NOMO-1 (cell line): ENCODE measurements at regions not wholly inside any gene's neighbourhood (a gene's known extent, or its start where the extent isn't known, plus 50 kb on each side); places are given as distances from the start of the nearest gene placed in this dataset.

Experiments used
- DNase-seq, 2 experiments: peaks; one replicate each; lab custom pipeline; 2025; ENCODE audit not compliant: unreplicated experiment in 2 of 2; lab: John Stamatoyannopoulos, UW

GRCh38 chr12:92583910-92584309 lies 118.9 kb upstream of the PLEKHG7 start:
- no peak for DNase-seq

GRCh38 chr12:92582893-92583292 lies 119.9 kb upstream of the PLEKHG7 start:
- no peak for DNase-seq

DNA sequence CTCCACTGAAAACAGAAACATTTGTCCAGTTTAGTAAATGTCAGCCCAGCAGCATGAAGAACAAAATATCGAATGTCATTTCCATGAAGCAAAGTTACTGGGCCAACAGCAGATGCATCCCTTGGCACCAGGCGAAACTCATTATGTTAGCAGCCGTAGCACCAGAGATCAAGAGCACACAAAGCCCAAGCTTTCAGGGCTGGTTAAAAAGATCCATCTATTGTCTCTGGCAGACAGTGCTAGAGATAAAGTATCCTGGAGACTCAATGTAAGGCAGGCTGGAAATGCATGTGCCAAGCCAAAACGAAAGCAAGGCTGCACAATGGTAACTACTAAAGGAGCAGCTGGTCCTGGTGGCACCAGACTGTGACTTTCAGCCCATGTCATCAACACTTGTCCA lies 120.3 kb upstream of the PLEKHG7 start:
- DNase-seq: no peak

DNA sequence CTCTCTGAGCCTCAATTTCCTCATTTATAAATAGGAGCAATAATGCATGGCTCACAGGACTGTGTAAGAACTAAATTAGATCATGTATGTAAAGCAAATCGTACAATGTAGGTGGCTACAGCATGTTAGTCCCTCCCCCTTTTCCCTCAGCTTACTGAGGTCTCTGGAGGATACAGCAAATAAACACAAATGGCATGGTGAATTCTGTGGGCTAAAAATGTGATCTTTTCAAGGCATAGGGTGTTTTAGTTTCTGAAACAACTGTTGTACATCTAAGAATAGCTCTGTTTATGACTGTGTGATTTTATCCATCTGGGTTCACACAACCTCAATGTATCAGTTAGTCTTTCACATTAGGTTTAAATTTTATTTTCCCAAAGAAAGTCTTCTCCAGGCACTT lies 121.2 kb upstream of the PLEKHG7 start:
- DNase-seq: peak in 1 of 2 experiments; percentile 32

- DNase-seq: peak; percentile 44 to 49
These were observed 127.7 kb upstream of the PLEKHG7 start for GRCh38 chr12:92574911-92575570.

DNA sequence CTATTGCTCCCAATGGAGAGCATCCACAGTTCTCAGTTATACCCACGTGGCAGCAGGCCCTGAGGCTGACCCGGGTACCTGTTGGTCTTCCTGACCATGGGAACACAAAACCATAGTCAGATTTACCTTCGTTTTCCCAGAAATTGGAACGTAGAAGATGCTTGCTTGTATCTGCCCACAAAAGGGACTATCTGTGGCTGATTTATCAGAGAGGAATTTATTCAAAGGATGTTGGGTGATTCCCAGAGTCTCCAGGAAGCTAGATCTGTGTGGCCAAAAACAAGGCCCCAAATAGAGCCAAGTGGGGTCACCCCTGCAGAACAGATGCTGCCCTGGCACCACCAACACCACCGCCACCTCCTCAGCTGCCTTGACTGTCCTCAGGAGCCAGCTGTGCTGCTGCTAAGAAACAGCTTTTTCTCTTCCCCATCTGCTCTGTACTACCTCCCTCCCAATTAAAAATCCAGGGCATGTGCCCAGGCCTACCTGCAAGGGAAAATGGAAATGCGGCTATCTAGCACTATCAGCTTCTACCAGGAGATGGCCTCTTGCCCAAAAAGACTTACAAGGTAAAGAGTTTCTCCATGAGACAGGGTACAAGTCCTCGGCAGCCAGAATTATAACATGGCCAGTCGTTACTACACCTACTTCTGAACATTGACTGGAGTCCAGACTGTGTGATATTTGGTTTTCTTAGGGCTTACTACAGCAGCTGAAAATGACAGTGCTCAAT lies 128.6 kb upstream of the PLEKHG7 start:
- no peak for DNase-seq

GRCh38 chr12:92573104-92573503 lies 129.7 kb upstream of the PLEKHG7 start:
- DNase-seq: no peak

- DNase-seq: no peak
These were observed 130.8 kb upstream of the PLEKHG7 start for GRCh38 chr12:92571844-92572543.

GRCh38 chr12:92571169-92571568 lies 131.6 kb upstream of the PLEKHG7 start:
- no peak for DNase-seq

DNA sequence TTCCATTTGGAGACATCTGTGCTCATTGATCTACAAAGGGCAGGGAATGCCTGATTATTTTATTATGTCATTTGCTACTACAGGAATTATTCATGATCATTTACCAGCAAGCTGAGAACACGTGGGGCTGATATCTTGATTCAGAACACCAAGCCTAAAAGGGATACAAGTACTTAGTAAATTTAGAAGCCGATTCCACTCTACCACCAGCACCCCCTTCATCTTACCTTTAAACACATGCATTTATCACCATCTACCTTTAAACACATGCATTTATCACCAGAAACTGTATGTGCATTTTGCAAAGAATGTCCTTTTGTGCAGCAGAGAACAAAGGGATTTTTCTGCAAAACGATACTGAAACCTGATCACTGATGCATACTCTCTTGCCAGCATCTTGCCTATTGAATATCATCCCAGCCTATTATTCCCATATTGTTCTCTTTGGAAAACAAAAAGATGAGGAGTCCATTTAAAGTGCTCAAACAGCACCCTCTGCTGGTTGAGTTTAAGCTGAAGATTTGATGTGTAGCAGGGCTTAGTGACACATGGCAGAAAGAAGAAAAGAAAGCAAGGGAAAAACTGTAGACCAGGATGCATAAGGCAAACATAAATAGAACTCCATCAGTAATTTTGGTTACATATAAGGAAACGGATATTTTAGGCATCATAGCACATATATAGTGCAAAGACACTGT lies 132.6 kb upstream of the PLEKHG7 start:
- peak; percentile 36 to 57 for DNase-seq

DNA sequence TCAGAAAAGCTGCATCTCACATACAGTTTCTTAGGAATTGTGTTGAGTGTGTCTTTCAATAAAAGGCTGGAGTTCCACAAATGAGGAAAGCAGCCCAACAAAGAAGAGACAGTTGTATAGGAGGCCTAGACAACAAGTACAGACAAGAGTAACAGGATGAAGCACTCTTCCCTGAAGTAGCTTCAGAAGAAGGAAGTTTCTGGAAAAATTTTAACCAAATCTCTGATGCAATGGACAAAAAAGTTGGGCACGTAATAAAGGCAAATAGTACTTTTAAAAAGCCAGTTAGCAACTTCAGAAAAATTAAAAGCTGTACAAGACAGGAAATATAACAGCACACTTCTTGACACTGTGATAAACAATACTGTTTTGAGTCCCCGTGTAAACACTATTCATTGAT lies 134.1 kb upstream of the PLEKHG7 start:
- no peak for DNase-seq

DNA sequence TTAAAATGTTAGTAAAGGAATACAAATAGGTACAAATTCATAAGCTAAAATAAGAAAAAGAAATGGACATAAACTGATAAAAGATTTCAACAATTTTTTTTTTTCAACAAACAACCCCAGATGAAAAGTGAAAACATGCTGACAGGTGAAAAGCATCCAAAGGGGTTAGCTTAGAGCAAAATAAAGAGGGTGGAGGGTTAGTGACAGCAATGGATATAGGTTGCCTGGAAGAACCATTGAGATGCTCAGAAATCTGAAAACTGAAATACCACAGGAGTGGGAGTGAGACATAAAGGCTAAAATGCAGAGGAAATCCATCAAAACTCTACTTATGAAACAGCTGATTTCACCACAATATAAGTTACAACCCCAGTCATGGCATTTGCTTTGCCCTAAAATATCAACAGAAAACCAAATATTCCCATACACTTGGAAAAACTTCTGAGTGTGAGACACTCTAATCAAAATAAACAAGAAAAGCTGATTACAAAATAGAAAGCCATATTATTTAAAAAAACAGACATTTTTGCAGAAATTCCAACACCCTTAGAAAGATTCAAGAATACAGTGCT lies 136.3 kb upstream of the PLEKHG7 start:
- DNase-seq: no peak

DNA sequence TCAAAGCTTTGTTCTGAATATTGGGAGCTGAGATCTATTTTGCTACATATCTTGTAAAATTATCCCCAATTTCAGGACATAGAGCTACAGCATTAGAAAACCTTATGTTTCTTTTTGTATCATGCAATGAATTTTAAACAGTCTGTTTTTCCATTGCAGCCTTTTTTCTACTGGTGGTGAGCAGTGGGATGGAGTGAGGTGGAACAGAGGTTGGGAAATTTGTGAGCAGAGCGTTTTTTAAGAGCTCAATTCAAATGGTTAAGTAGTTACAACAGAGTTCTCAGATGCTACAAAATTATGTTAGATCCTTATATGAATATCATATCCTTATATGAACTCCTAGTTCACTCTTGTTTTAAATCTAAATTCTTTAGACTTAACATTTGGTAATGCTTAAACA lies 139.0 kb upstream of the PLEKHG7 start:
- DNase-seq: no peak

DNA sequence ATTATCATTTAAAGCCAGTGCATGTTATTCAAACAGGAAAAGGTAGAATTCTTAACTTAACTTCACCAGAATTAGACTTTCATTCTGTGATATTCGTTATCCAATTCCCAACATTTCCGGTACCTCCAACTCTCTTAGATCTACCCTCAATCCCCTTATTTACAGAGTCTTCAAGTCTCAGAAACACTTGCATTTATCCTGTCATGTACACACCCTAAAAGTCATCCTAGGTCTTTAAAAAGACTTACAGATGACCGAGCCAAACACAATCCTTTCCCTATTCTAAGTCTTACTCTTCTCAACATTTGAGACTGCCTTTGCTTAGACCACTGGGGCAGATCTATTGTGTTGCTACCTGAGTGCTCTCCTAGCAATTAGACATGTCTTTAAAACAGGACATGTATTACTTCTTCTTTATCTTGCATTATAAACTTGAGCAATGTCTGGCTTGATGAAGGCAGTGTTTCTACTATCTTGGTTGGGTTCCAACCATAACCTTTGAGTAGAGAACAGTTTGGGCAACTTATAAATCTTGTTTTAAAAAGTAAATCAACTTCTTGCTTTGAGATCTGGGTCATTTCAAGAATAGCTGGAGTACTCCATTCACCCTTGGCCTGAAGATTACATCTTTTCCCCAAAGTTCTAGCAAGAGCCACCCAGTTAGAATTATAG lies 140.6 kb upstream of the PLEKHG7 start:
- DNase-seq: no peak

DNA sequence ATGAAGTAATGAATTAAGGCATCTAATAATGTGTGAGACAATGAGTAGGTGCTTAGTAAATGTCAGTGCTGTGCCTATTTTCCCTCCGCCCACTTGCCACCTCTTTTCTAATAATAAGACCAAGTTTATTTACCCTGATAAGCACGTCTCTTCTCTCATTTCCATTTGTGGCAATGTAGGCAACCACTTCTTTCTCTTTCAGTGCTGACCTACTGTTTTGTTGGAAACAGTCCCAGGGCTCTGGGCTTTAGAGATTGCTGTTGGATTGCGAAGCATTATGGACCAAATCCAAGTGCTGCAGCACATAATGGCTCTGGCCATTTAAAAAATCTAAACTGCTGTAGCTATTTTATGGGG lies 141.3 kb upstream of the PLEKHG7 start:
- no peak for DNase-seq

DNA sequence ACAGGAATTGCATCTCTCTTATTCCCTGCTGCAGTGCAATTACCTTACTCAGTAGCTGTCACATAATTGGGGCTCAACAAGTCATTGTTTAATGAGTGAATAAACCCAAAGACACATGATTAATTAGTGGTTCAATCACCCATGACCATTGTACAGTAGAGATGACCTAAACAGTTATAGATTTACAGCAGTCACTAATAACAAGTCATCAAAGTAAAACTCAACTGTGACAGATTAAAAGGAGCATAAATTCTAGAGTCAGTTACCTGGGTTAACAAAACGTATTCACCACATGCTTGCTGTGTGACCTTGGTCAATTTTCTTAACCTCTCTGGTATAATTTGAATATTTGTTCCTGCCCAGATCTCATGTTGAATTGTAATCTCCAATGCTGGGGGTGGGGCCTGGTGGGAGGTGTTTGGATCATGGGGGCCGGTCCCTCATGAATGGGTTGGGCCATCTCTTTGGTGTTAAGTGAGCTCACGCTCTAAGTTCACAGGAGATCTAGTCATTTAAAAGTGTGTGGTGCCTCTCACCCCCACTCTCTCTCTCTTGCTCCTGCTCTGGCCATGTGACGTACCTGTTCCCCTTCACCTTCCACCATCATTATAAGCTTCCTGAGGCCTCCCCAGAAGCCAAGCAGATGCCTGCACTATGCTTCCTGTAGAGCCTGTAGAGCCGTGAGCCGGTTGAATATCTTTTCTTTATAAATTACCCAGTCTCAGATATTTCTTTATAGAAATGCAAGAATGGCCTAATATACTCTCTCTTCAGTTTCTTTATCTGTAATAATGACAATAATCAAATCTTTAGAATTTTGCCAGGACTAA lies 141.9 kb upstream of the PLEKHG7 start:
- no peak for DNase-seq

DNA sequence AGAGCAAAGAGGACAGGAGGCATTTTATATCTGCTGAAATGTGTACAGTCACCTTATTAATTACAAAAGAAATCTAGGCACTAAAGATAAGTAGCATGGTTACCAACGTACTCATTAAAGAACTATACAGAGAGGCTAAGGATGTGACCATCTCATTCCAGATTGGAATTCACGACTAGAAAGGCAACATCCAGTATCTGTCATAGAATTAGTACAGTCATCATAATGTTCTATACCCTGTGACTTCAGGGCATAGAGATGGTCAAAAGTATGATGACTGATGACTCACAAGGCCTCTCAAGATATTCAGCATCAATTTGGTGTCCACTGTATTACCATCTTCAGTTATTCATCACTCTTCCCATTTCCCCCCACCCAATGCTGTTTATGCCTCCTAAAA lies 144.0 kb upstream of the PLEKHG7 start:
- DNase-seq: no peak

GRCh38 chr12:92558215-92558773 lies 144.5 kb upstream of the PLEKHG7 start:
- DNase-seq: no peak

DNA sequence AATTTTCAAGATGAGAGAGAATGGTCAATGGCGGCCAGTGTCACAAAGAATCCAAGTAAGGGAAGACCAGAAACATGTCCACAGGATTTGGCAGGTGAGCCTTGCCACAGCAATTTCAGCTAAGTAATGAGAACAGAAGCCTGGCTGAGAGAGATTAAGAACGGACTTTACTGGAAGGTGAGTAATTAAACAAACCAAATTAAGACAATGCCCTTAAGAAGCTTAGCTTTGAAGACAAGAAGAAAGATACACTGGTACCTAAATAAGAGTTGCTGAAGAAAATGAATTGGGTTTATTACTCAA lies 145.4 kb upstream of the PLEKHG7 start:
- no peak for DNase-seq
